HEK293 (cell line): ENCODE measurements at regions not wholly inside any gene's neighbourhood (a gene's known extent, or its start where the extent isn't known, plus 50 kb on each side); places are given as distances from the start of the nearest gene placed in this dataset.

Experiments
- CTCF ChIA-PET: fragments of 350-600 bp; formaldehyde crosslinking; extraction: SDS; loops from one replicate; lab custom pipeline; 2021; ENCODE audit warnings: antibody characterized with exemption; lab: Yijun Ruan, JAX
- POLR2A ChIA-PET: fragments of 300-600 bp; formaldehyde crosslinking; extraction: SDS; loops from one replicate; lab custom pipeline; 2020; ENCODE audit warnings: antibody characterized with exemption, inconsistent platforms; lab: Yijun Ruan, JAX
- H3K27ac ChIP-seq: fragments of 200-500 bp; sonication (Bioruptor generic); 2 replicates; pipeline ENCODE4 v1.5.1; 2014; ENCODE audit warnings: low read depth, low read length, control low read depth, inconsistent platforms; ENCODE audit errors: extremely low read depth
- H3K36me3 ChIP-seq, 2 experiments: fragments of 200-500 bp in 1 of 2; sonication (Bioruptor generic) in 1 of 2; 1 replicate in 1 of 2; 2 replicates in 1 of 2; pipeline ENCODE4 v1.5.1; 2014 to 2017; ENCODE audit warnings: inconsistent platforms in 2 of 2, low read length in 2 of 2; ENCODE audit not compliant: control insufficient read depth in 2 of 2, insufficient read depth in 1 of 2
- H3K4me1 ChIP-seq: fragments of 200-500 bp; sonication (Bioruptor generic); 2 replicates; pipeline ENCODE4 v1.5.1; 2014; ENCODE audit warnings: mild to moderate bottlenecking, low read length, inconsistent platforms; ENCODE audit not compliant: control insufficient read depth, insufficient read depth
- H3K4me3 ChIP-seq: 2 replicates; pipeline ENCODE4 v1.5.1; 2011; ENCODE audit warnings: low read depth, mild to moderate bottlenecking, control low read depth, low read length, moderate library complexity
- H3K9me3 ChIP-seq: fragments of 200-500 bp; sonication (Bioruptor generic); 2 replicates; pipeline ENCODE4 v1.5.1; 2014; ENCODE audit warnings: low read depth, low read length, inconsistent platforms; ENCODE audit not compliant: control insufficient read depth, insufficient read depth
- EGR2 ChIP-seq: fragments of 450-650 bp; formaldehyde crosslinking; IDR thresholded peaks from 2 replicates; pipeline ENCODE4 v1.5.1; 2016; ENCODE audit warnings: low read depth, missing biosample characterization, missing genetic modification characterization
- FEZF1 ChIP-seq: fragments of 450-650 bp; formaldehyde crosslinking; IDR thresholded peaks from 2 replicates; pipeline ENCODE4 v1.5.1; 2016; ENCODE audit warnings: missing biosample characterization, missing genetic modification characterization
- GLIS1 ChIP-seq: fragments of 450-650 bp; formaldehyde crosslinking; IDR thresholded peaks from 2 replicates; pipeline ENCODE4 v1.5.1; 2016; ENCODE audit warnings: missing biosample characterization, missing genetic modification characterization
- KLF7 ChIP-seq: fragments of 450-650 bp; formaldehyde crosslinking; IDR thresholded peaks from 2 replicates; pipeline ENCODE4 v1.5.1; 2016; ENCODE audit warnings: missing biosample characterization, missing genetic modification characterization, borderline replicate concordance
- KLF9 ChIP-seq: fragments of 450-650 bp; formaldehyde crosslinking; IDR thresholded peaks from 2 replicates; pipeline ENCODE4 v1.5.1; 2016; ENCODE audit warnings: missing biosample characterization, missing genetic modification characterization, low read depth
- ZBTB17 ChIP-seq: fragments of 450-650 bp; formaldehyde crosslinking; IDR thresholded peaks from 2 replicates; pipeline ENCODE4 v1.5.1; 2016; ENCODE audit warnings: missing biosample characterization, missing genetic modification characterization
- ZBTB8A ChIP-seq: fragments of 450-650 bp; formaldehyde crosslinking; IDR thresholded peaks from 2 replicates; pipeline ENCODE4 v1.5.1; 2016; ENCODE audit warnings: missing biosample characterization, missing genetic modification characterization
- ZFHX2 ChIP-seq: fragments of 450-650 bp; formaldehyde crosslinking; conservative IDR thresholded peaks from 2 replicates; pipeline ENCODE4 v1.5.1; 2016; ENCODE audit warnings: missing biosample characterization, missing genetic modification characterization
- ZNF19 ChIP-seq: fragments of 450-650 bp; formaldehyde crosslinking; IDR thresholded peaks from 2 replicates; pipeline ENCODE4; 2016; ENCODE audit warnings: missing biosample characterization, missing genetic modification characterization, low read depth
- ZNF211 ChIP-seq: fragments of 450-650 bp; formaldehyde crosslinking; IDR thresholded peaks from 2 replicates; pipeline ENCODE4 v1.5.1; 2016; ENCODE audit warnings: low read depth, missing biosample characterization, missing genetic modification characterization
- ZNF223 ChIP-seq: fragments of 450-650 bp; formaldehyde crosslinking; IDR thresholded peaks from 2 replicates; pipeline ENCODE4 v1.5.1; 2016; ENCODE audit warnings: missing biosample characterization, missing genetic modification characterization
- ZNF248 ChIP-seq: fragments of 450-650 bp; formaldehyde crosslinking; IDR thresholded peaks from 2 replicates; pipeline ENCODE4 v1.5.1; 2017; ENCODE audit warnings: missing biosample characterization, missing genetic modification characterization
- ZNF341 ChIP-seq: fragments of 450-650 bp; formaldehyde crosslinking; IDR thresholded peaks from 2 replicates; pipeline ENCODE4; 2016; ENCODE audit warnings: low read depth, missing biosample characterization, missing genetic modification characterization
- ZNF37A ChIP-seq: fragments of 450-650 bp; IDR thresholded peaks from 2 replicates; pipeline ENCODE4 v1.5.1; 2018; ENCODE audit warnings: missing biosample characterization, missing genetic modification characterization
- ZNF549 ChIP-seq: fragments of 450-650 bp; IDR thresholded peaks from 2 replicates; pipeline ENCODE4 v1.5.1; 2018; ENCODE audit warnings: missing biosample characterization, missing genetic modification characterization, mild to moderate bottlenecking, inconsistent platforms, moderate library complexity
- ZNF561 ChIP-seq: fragments of 450-650 bp; IDR thresholded peaks from 2 replicates; pipeline ENCODE4 v1.5.1; 2018; ENCODE audit warnings: missing biosample characterization, missing genetic modification characterization, borderline replicate concordance
- ZNF660 ChIP-seq: fragments of 450-650 bp; IDR thresholded peaks from 2 replicates; pipeline ENCODE4 v1.5.1; 2018; ENCODE audit warnings: missing biosample characterization, mild to moderate bottlenecking, missing genetic modification characterization
- ZSCAN30 ChIP-seq: fragments of 450-650 bp; IDR thresholded peaks from 2 replicates; pipeline ENCODE4 v1.5.1; 2018; ENCODE audit warnings: missing biosample characterization, mild to moderate bottlenecking, missing genetic modification characterization, moderate library complexity
- TF ChIP-seq, protein P1 (sequence below): fragments of 450-650 bp; formaldehyde crosslinking; IDR thresholded peaks from 2 replicates; pipeline ENCODE4 v1.5.1; 2016; ENCODE audit warnings: missing biosample characterization, missing genetic modification characterization
- TF ChIP-seq, protein P2 (sequence below): fragments of 450-650 bp; formaldehyde crosslinking; IDR thresholded peaks from 2 replicates; pipeline ENCODE4 v1.5.1; 2016; ENCODE audit warnings: missing biosample characterization, missing genetic modification characterization
- TF ChIP-seq, protein P3 (sequence below): fragments of 450-650 bp; formaldehyde crosslinking; IDR thresholded peaks from 2 replicates; pipeline ENCODE4 v1.5.1; 2016; ENCODE audit warnings: missing biosample characterization, missing genetic modification characterization
- TF ChIP-seq, protein P4 (sequence below): fragments of 450-650 bp; formaldehyde crosslinking; IDR thresholded peaks from 2 replicates; pipeline ENCODE4 v1.5.1; 2017; ENCODE audit warnings: missing biosample characterization, mild to moderate bottlenecking, missing genetic modification characterization, moderate library complexity

DNA sequence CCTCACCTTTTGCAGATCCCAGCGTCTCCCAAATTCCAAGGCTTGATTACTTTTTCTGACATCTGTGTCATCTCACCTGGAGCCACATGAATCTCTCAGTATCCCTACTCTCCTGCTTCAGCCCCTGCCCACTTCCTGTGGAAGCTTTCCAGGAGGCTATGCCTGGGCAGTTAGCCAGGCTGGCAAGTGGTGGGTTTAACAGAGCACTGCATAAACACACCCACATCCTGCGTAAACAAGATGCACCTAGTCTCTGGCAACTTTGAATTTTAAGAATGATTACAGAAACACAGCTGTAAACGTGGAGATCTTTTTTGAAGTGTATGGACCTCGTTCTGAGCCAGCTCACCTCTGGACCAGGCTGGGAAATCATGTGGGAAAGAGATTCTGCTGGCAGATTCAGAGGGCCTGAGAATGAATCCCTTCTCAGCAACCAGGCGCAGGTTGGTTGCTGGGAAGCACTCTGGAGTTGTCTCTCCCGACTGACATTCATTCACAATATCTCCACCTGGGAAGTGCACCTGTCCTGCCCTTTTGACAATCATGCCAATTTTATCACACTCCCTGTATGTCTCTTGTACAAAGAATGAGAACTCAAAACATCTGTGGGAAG lies 55.7 kb upstream of the FANCC start:
- Histone ChIP-seq H3K9me3 (no peaks in the 10 kb centered on the region), H3K27ac (no peak overlapping the region; the same call in 1 of the 2 replicates), H3K4me3 (no peak overlapping the region), H3K4me1 (peaks cover 5% of the 10 kb centered on the region), H3K36me3 (no peaks in the 10 kb centered on the region)
- ChIA-PET CTCF (interaction anchor here (0.5 to 0.9 kb wide), 3 partner anchors 9 to 1017 kb away, joined by 3 to 4 read pairs (median 3); no protein-coding TSS in a partner anchor), POLR2A (no interaction called here)
- TF ChIP-seq, protein P1, sequence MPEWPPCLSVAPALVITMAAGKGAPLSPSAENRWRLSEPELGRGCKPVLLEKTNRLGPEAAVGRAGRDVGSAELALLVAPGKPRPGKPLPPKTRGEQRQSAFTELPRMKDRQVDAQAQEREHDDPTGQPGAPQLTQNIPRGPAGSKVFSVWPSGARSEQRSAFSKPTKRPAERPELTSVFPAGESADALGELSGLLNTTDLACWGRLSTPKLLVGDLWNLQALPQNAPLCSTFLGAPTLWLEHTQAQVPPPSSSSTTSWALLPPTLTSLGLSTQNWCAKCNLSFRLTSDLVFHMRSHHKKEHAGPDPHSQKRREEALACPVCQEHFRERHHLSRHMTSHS: no peak
- peak; percentile 52; the same call in 1 of the 2 replicates for TF ChIP-seq EGR2 (tag by site-specific recombination)
- TF ChIP-seq ZSCAN30 (tag by site-specific recombination): no peak
- no peak for TF ChIP-seq ZNF248
- no peak for TF ChIP-seq ZNF341 (tag by site-specific recombination)
- TF ChIP-seq GLIS1 (tag by site-specific recombination): peak; percentile 13; the same call in 1 of the 2 replicates
- TF ChIP-seq KLF7 (tag by site-specific recombination): no peak
- no peak for TF ChIP-seq ZNF211 (tag by site-specific recombination)
- peak; percentile 85 for TF ChIP-seq FEZF1 (tag by site-specific recombination)
- TF ChIP-seq, protein P2, sequence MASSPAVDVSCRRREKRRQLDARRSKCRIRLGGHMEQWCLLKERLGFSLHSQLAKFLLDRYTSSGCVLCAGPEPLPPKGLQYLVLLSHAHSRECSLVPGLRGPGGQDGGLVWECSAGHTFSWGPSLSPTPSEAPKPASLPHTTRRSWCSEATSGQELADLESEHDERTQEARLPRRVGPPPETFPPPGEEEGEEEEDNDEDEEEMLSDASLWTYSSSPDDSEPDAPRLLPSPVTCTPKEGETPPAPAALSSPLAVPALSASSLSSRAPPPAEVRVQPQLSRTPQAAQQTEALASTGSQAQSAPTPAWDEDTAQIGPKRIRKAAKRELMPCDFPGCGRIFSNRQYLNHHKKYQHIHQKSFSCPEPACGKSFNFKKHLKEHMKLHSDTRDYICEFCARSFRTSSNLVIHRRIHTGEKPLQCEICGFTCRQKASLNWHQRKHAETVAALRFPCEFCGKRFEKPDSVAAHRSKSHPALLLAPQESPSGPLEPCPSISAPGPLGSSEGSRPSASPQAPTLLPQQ: no peak
- TF ChIP-seq ZNF37A: no peak
- peak; percentile 81 for TF ChIP-seq ZFHX2
- TF ChIP-seq, protein P3, sequence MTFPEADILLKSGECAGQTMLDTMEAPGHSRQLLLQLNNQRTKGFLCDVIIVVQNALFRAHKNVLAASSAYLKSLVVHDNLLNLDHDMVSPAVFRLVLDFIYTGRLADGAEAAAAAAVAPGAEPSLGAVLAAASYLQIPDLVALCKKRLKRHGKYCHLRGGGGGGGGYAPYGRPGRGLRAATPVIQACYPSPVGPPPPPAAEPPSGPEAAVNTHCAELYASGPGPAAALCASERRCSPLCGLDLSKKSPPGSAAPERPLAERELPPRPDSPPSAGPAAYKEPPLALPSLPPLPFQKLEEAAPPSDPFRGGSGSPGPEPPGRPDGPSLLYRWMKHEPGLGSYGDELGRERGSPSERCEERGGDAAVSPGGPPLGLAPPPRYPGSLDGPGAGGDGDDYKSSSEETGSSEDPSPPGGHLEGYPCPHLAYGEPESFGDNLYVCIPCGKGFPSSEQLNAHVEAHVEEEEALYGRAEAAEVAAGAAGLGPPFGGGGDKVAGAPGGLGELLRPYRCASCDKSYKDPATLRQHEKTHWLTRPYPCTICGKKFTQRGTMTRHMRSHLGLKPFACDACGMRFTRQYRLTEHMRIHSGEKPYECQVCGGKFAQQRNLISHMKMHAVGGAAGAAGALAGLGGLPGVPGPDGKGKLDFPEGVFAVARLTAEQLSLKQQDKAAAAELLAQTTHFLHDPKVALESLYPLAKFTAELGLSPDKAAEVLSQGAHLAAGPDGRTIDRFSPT: no peak
- no peak for TF ChIP-seq ZNF19
- peak; percentile 46; the same call in 1 of the 2 replicates for TF ChIP-seq KLF9 (tag by site-specific recombination)
- TF ChIP-seq ZBTB8A (tag by site-specific recombination): no peak
- TF ChIP-seq ZNF549 (tag by site-specific recombination): no peak
- no peak for TF ChIP-seq ZNF660 (tag by site-specific recombination)
- no peak for TF ChIP-seq ZNF223 (tag by site-specific recombination)
- TF ChIP-seq, protein P4, sequence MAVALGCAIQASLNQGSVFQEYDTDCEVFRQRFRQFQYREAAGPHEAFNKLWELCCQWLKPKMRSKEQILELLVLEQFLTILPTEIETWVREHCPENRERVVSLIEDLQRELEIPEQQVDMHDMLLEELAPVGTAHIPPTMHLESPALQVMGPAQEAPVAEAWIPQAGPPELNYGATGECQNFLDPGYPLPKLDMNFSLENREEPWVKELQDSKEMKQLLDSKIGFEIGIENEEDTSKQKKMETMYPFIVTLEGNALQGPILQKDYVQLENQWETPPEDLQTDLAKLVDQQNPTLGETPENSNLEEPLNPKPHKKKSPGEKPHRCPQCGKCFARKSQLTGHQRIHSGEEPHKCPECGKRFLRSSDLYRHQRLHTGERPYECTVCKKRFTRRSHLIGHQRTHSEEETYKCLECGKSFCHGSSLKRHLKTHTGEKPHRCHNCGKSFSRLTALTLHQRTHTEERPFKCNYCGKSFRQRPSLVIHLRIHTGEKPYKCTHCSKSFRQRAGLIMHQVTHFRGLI: no peak
- TF ChIP-seq ZNF561 (tag by site-specific recombination): no peak
- peak; percentile 48 for TF ChIP-seq ZBTB17 (tag by site-specific recombination)
